ENCODE measurements at regions not wholly inside any gene's neighbourhood (a gene's known extent, or its start where the extent isn't known, plus 50 kb on each side); places are given as distances from the start of the nearest gene placed in this dataset.
"Not testable (repeated sequence)": the region's sequence is repeated elsewhere in the genome, so short reads cannot be mapped to it uniquely, and the experiment has no call there.

GRCh38 chr5:125412561-125413495 lies 666.4 kb upstream of the ZNF608 start:
- intact Hi-C loops (cut with DNase I), result loop anchor here (5.0 to 10.0 kb wide), 3 partner anchors 74 to 666 kb away; partner anchors contain the start of gene ZNF608
- DNase-seq, result peak; percentile 76 to 96 (median 89)

- intact Hi-C loops (cut with DNase I), result loop anchor here (5.0 to 10.0 kb wide), 3 partner anchors 74 to 666 kb away; partner anchors contain the start of gene ZNF608
- DNase-seq, result peak in 6 of 42 donors; percentile 4 to 55 (median 28)
Observed at GRCh38 chr5:125413496-125414274, 667.2 kb upstream of the ZNF608 start.

- intact Hi-C loops (cut with DNase I), result loop anchor here (10.0 kb wide), 1 partner anchor 170 kb away; no protein-coding TSS in a partner anchor
- DNase-seq, result no peak
Observed at GRCh38 chr5:125415126-125415525, 668.7 kb upstream of the ZNF608 start.

GRCh38 chr5:125416055-125416454 lies 669.6 kb upstream of the ZNF608 start:
- intact Hi-C loops (cut with DNase I), result loop anchor here (10.0 kb wide), 1 partner anchor 169 kb away; no protein-coding TSS in a partner anchor
- no peak for DNase-seq

- intact Hi-C loops (cut with DNase I), result no loop called here
- peak in 1 of 42 donors; percentile 22 for DNase-seq
Observed at GRCh38 chr5:125421006-125421405, 674.6 kb upstream of the ZNF608 start.

- intact Hi-C loops (cut with DNase I), result no loop called here
- DNase-seq, result no peak
Observed at GRCh38 chr5:125422342-125422741, 675.9 kb upstream of the ZNF608 start.

GRCh38 chr5:125424402-125425141 lies 678.1 kb upstream of the ZNF608 start:
- intact Hi-C loops (cut with DNase I), result no loop called here
- DNase-seq, result peak in 2 of 42 donors; percentile 22 to 37

- intact Hi-C loops (cut with DNase I), result no loop called here
Observed at GRCh38 chr5:125429498-125429897, 683.1 kb upstream of the ZNF608 start.

GRCh38 chr5:125433457-125433856 lies 687.0 kb upstream of the ZNF608 start:
- no peak for DNase-seq
- intact Hi-C loops (cut with DNase I), result no loop called here

More at GRCh38 chr5:125429498-125429897, 683.1 kb upstream of the ZNF608 start:
- DNase-seq, result no peak

GRCh38 chr5:125439243-125439642 lies 692.8 kb upstream of the ZNF608 start:
- intact Hi-C loops (cut with DNase I), result no loop called here
- no peak for DNase-seq

- intact Hi-C loops (cut with DNase I), result no loop called here
- no peak for DNase-seq
Observed at GRCh38 chr5:125440905-125441304, 694.5 kb upstream of the ZNF608 start.

GRCh38 chr5:125446986-125447385 lies 700.5 kb upstream of the ZNF608 start:
- intact Hi-C loops (cut with DNase I), result no loop called here
- DNase-seq, result no peak

- intact Hi-C loops (cut with DNase I), result no loop called here
- no peak for DNase-seq
Observed at GRCh38 chr5:125450771-125451170, 704.3 kb upstream of the ZNF608 start.

- DNase-seq, result no peak
- intact Hi-C loops (cut with DNase I), result no loop called here
Observed at GRCh38 chr5:125451622-125452021, 705.2 kb upstream of the ZNF608 start.

GRCh38 chr5:125452991-125453390 lies 706.6 kb upstream of the ZNF608 start:
- intact Hi-C loops (cut with DNase I), result no loop called here
- no peak for DNase-seq

GRCh38 chr5:125455041-125455440 lies 708.6 kb upstream of the ZNF608 start:
- intact Hi-C loops (cut with DNase I), result no loop called here
- no peak for DNase-seq

GRCh38 chr5:125456005-125456404 lies 709.6 kb upstream of the ZNF608 start:
- intact Hi-C loops (cut with DNase I); DNase-seq: not testable (repeated sequence)

GRCh38 chr5:125457617-125458016 lies 711.2 kb upstream of the ZNF608 start:
- no peak for DNase-seq
- intact Hi-C loops (cut with DNase I), result no loop called here

- intact Hi-C loops (cut with DNase I); DNase-seq: not testable (repeated sequence)
Observed at GRCh38 chr5:125458949-125459348, 712.5 kb upstream of the ZNF608 start.

All from head of caudate nucleus (tissue), 42 donors.